Smooth muscle cell (in vitro differentiated cells): ENCODE measurements at regions not wholly inside any gene's neighbourhood (a gene's known extent, or its start where the extent isn't known, plus 50 kb on each side); places are given as distances from the start of the nearest gene placed in this dataset.

Experiments
- DNase-seq: peaks from one replicate; lab custom pipeline; 2025; ENCODE audit not compliant: unreplicated experiment; lab: John Stamatoyannopoulos, UW
- H2AFZ ChIP-seq: fragments of 200-600 bp; sonication (generic); 2 replicates; pipeline ENCODE4 v1.6.0; 2016; ENCODE audit warnings: antibody characterized with exemption, low read depth, mild to moderate bottlenecking
- H3F3A ChIP-seq: fragments of 200-600 bp; sonication (generic); 2 replicates; pipeline ENCODE4 v1.6.0; 2017; ENCODE audit warnings: antibody characterized with exemption, low read depth
- H3K27ac ChIP-seq: fragments of 200-600 bp; sonication (generic); 2 replicates; pipeline ENCODE4 v1.5.1; 2016; ENCODE audit warnings: low read depth, mild to moderate bottlenecking
- H3K27me3 ChIP-seq: fragments of 200-600 bp; sonication (generic); 2 replicates; pipeline ENCODE4 v1.6.1; 2016; ENCODE audit warnings: low read depth, mild to moderate bottlenecking
- H3K36me3 ChIP-seq: fragments of 200-600 bp; sonication (generic); 2 replicates; pipeline ENCODE4 v1.5.1; 2016; ENCODE audit warnings: low read depth
- H3K4me1 ChIP-seq: fragments of 200-600 bp; sonication (generic); 2 replicates; pipeline ENCODE4 v1.5.1; 2016; ENCODE audit warnings: low read depth
- H3K4me2 ChIP-seq: fragments of 200-600 bp; sonication (generic); 2 replicates; pipeline ENCODE4 v1.6.0; 2016; ENCODE audit warnings: mild to moderate bottlenecking
- H3K4me3 ChIP-seq: fragments of 200-600 bp; sonication (generic); 2 replicates; pipeline ENCODE4 v1.5.1; 2016; ENCODE audit warnings: mild to moderate bottlenecking
- H3K79me2 ChIP-seq: fragments of 200-600 bp; sonication (generic); 2 replicates; pipeline ENCODE4 v1.6.0; 2016; ENCODE audit warnings: low read depth, mild to moderate bottlenecking
- H3K9ac ChIP-seq: fragments of 200-600 bp; sonication (generic); 2 replicates; pipeline ENCODE4 v1.6.0; 2016; ENCODE audit warnings: low read depth
- H3K9me3 ChIP-seq: fragments of 200-600 bp; sonication (generic); replicated peaks from 2 replicates; pipeline ENCODE4 v1.5.1; 2016; ENCODE audit warnings: low read depth
- H4K20me1 ChIP-seq: fragments of 200-600 bp; sonication (generic); 2 replicates; pipeline ENCODE4 v1.6.0; 2016; ENCODE audit warnings: low read depth
- CTCF ChIP-seq: fragments of 200-600 bp; sonication (generic); IDR thresholded peaks from 2 replicates; pipeline ENCODE4 v1.5.1; 2017; ENCODE audit warnings: borderline replicate concordance, mild to moderate bottlenecking, antibody characterized with exemption; ENCODE audit not compliant: insufficient read depth, poor library complexity, severe bottlenecking
- WGBS: methylation state at CpG from one replicate; pipeline ENCODE4 v1.1.7; 2016; ENCODE audit warnings: low lambda C conversion rate; 5-methylcytosine and 5-hydroxymethylcytosine counted together

- Histone ChIP-seq H3K27ac (no peak overlapping the region), H3K4me3 (no peak overlapping the region), H2AFZ (no peak overlapping the region), H3K79me2 (no peaks in the 10 kb centered on the region), H3K36me3 (no peaks in the 10 kb centered on the region), H3K27me3 (no peaks in the 10 kb centered on the region), H4K20me1 (no peaks in the 10 kb centered on the region), H3K9me3 (no peaks in the 10 kb centered on the region), H3K4me1 (peaks cover 5% of the 10 kb centered on the region), H3K9ac (no peak overlapping the region), H3K4me2 (no peak overlapping the region), H3F3A (no peaks in the 10 kb centered on the region)
- 84% methylated on average over 6 of the region's 6 CpGs for WGBS
- TF ChIP-seq CTCF = no peak
- no peak for DNase-seq
Observed at GRCh38 chr9:73680831-73681230, 529.2 kb downstream of the ANXA1 start.

GRCh38 chr9:73682789-73683188 is 531.1 kb downstream of the ANXA1 start:
- no peak for DNase-seq
- no peaks in the 10 kb centered on the region for H4K20me1 ChIP-seq
- peak overlapping the region; percentile 18 for H2AFZ ChIP-seq
- H3K9ac ChIP-seq = no peak overlapping the region
- no peak overlapping the region for H3K4me3 ChIP-seq
- H3K4me2 ChIP-seq = no peak overlapping the region
- no peak overlapping the region for H3K27ac ChIP-seq
- H3K27me3 ChIP-seq = no peaks in the 10 kb centered on the region
- no peaks in the 10 kb centered on the region for H3K79me2 ChIP-seq
- H3F3A ChIP-seq = no peaks in the 10 kb centered on the region
- TF ChIP-seq CTCF = no peak
- no peaks in the 10 kb centered on the region for H3K9me3 ChIP-seq
- no peaks in the 10 kb centered on the region for H3K36me3 ChIP-seq
- H3K4me1 ChIP-seq = peaks cover 5% of the 10 kb centered on the region

- Histone ChIP-seq H3K9ac (peak overlapping the region; percentile 45), H3K9me3 (no peaks in the 10 kb centered on the region), H3F3A (no peaks in the 10 kb centered on the region), H3K4me3 (no peak overlapping the region), H3K4me2 (peak overlapping the region; percentile 22), H3K4me1 (peaks cover 5% of the 10 kb centered on the region), H3K79me2 (no peaks in the 10 kb centered on the region), H3K27ac (peak overlapping the region; percentile 78), H3K36me3 (no peaks in the 10 kb centered on the region), H3K27me3 (no peaks in the 10 kb centered on the region), H2AFZ (peak overlapping the region; percentile 63), H4K20me1 (no peaks in the 10 kb centered on the region)
- TF ChIP-seq CTCF = peak; percentile 93
- no peak for DNase-seq
Observed at GRCh38 chr9:73683862-73684591, 532.4 kb downstream of the ANXA1 start.

- no peak for TF ChIP-seq CTCF
- 68% methylated on average over 3 of the region's 3 CpGs for WGBS
- no peak overlapping the region for H3K4me3 ChIP-seq
- H3K27ac ChIP-seq = peak overlapping the region; percentile 78
- H3K9ac ChIP-seq = peak overlapping the region; percentile 45
- H3K79me2 ChIP-seq = no peaks in the 10 kb centered on the region
- no peaks in the 10 kb centered on the region for H3K9me3 ChIP-seq
- H3K4me2 ChIP-seq = peak overlapping the region; percentile 22
- no peak for DNase-seq
- H2AFZ ChIP-seq = peak overlapping the region; percentile 63
- H3K36me3 ChIP-seq = no peaks in the 10 kb centered on the region
- no peaks in the 10 kb centered on the region for H4K20me1 ChIP-seq
- H3F3A ChIP-seq = no peaks in the 10 kb centered on the region
- H3K27me3 ChIP-seq = no peaks in the 10 kb centered on the region
- H3K4me1 ChIP-seq = peaks cover 5% of the 10 kb centered on the region
Observed at GRCh38 chr9:73684601-73685000, 532.9 kb downstream of the ANXA1 start.
